ENCODE measurements at regions not wholly inside any gene's neighbourhood (a gene's known extent, or its start where the extent isn't known, plus 50 kb on each side); places are given as distances from the start of the nearest gene placed in this dataset.

- no peaks in the 10 kb centered on the region for H3K36me3 ChIP-seq
- no peaks in the 10 kb centered on the region for H3K9me3 ChIP-seq
- no peak for TF ChIP-seq CTCF (IDR thresholded peaks at IDR 0.05)
- no peak for TF ChIP-seq POLR2A (IDR thresholded peaks at IDR 0.05)
- H3K27ac ChIP-seq = no peak overlapping the region
- no peaks in the 10 kb centered on the region for H3K4me1 ChIP-seq
- no peak overlapping the region for H3K4me3 ChIP-seq
- H3K27me3 ChIP-seq = no peaks in the 10 kb centered on the region
- no peak for DNase-seq
These were observed 105.8 kb upstream of the TMPO start for GRCh38 chr12:98409548-98409947.

- no peaks in the 10 kb centered on the region for H3K27me3 ChIP-seq
- H3K36me3 ChIP-seq = no peaks in the 10 kb centered on the region
- H3K4me3 ChIP-seq = no peak overlapping the region
- no peaks in the 10 kb centered on the region for H3K4me1 ChIP-seq
- no peaks in the 10 kb centered on the region for H3K9me3 ChIP-seq
- H3K27ac ChIP-seq = no peak overlapping the region
- DNase-seq = no peak
- TF ChIP-seq POLR2A (IDR thresholded peaks at IDR 0.05) = no peak
- no peak for TF ChIP-seq CTCF (IDR thresholded peaks at IDR 0.05)
These were observed 105.0 kb upstream of the TMPO start for GRCh38 chr12:98410356-98410755.

- H3K4me1 ChIP-seq = peaks cover 0 to 16% (median 0%) of the 10 kb centered on the region in 4 donors
- DNase-seq = no peak
- no peak overlapping the region for H3K27ac ChIP-seq
- H3K4me3 ChIP-seq = no peak overlapping the region
- H3K9me3 ChIP-seq = no peaks in the 10 kb centered on the region
- no peak for TF ChIP-seq POLR2A (IDR thresholded peaks at IDR 0.05)
- TF ChIP-seq CTCF (IDR thresholded peaks at IDR 0.05) = no peak
- H3K27me3 ChIP-seq = no peaks in the 10 kb centered on the region
- H3K36me3 ChIP-seq = no peaks in the 10 kb centered on the region
These were observed 98.5 kb upstream of the TMPO start for GRCh38 chr12:98416845-98417244.

GRCh38 chr12:98417266-98417665 is 98.1 kb upstream of the TMPO start:
- DNase-seq = no peak
- Histone ChIP-seq H3K27me3 (no peaks in the 10 kb centered on the region), H3K36me3 (no peaks in the 10 kb centered on the region), H3K4me1 (peaks cover 0 to 16% (median 0%) of the 10 kb centered on the region in 4 donors), H3K4me3 (no peak overlapping the region), H3K9me3 (no peaks in the 10 kb centered on the region), H3K27ac (no peak overlapping the region)
- TF ChIP-seq POLR2A (IDR thresholded peaks at IDR 0.05) (no peak), CTCF (IDR thresholded peaks at IDR 0.05) (no peak)

- DNase-seq = peak; percentile 18 to 88 (median 79)
- no peaks in the 10 kb centered on the region for H3K9me3 ChIP-seq
- no peaks in the 10 kb centered on the region for H3K27me3 ChIP-seq
- H3K4me3 ChIP-seq = no peak overlapping the region
- no peaks in the 10 kb centered on the region for H3K36me3 ChIP-seq
- H3K4me1 ChIP-seq = peaks cover 0 to 21% (median 0%) of the 10 kb centered on the region in 4 donors
- H3K27ac ChIP-seq = peak overlapping the region in 2 of 4 donors; percentile 49 to 57
- TF ChIP-seq POLR2A (IDR thresholded peaks at IDR 0.05) = no peak
- TF ChIP-seq CTCF (IDR thresholded peaks at IDR 0.05) = no peak
These were observed 96.9 kb upstream of the TMPO start for GRCh38 chr12:98418357-98419075.

Data from Peyer's patch (tissue), 4 donors.